ENCODE measurements at regions not wholly inside any gene's neighbourhood (a gene's known extent, or its start where the extent isn't known, plus 50 kb on each side); places are given as distances from the start of the nearest gene placed in this dataset.
"Not testable (repeated sequence)": the region's sequence is repeated elsewhere in the genome, so short reads cannot be mapped to it uniquely, and the experiment has no call there.

DNA sequence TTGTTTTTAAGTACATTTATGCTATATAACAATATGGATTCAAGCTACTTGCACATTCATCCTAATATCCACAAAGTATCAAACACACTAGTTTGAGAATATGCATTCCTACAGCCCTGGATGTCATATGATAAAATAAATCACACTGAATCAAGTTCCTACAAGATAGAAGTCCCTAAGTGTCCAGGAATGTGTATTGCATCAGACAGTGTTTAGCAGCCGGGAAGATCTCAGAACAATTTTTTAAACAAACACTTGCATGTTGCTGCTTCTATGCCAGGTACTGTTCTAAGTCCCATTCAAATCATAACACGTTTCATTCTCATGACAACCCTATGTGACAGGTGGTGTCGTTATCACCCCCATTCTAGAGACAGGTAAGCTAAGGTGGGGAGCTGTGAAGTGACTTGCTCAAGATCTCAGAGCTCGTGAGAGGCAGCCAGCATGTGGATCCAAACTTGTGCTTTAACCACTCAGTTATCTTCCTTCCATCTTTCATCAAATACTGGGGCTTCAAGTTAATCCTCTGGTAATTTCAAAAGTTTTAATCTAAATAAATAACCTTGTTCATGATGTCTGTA is 68.3 kb upstream of the KIF26B start:
- ChIA-PET CTCF (no interaction called here), POLR2A (no interaction called here)
- no peaks in the 10 kb centered on the region for H3K36me3 Mint-ChIP-seq (ENCODE audit: low read depth)
- no peak overlapping the region for H3K4me3 Mint-ChIP-seq
- no peaks in the 10 kb centered on the region for H3K27me3 Mint-ChIP-seq (ENCODE audit: low read depth)
- H3K9me3 Mint-ChIP-seq (ENCODE audit: insufficient read depth), result no peaks in the 10 kb centered on the region
- DNase-seq, result no peak
- H3K27ac Mint-ChIP-seq, result no peak overlapping the region
- ATAC-seq, result no peak
- no peaks in the 10 kb centered on the region for H3K4me1 Mint-ChIP-seq (ENCODE audit: low read depth)

DNA sequence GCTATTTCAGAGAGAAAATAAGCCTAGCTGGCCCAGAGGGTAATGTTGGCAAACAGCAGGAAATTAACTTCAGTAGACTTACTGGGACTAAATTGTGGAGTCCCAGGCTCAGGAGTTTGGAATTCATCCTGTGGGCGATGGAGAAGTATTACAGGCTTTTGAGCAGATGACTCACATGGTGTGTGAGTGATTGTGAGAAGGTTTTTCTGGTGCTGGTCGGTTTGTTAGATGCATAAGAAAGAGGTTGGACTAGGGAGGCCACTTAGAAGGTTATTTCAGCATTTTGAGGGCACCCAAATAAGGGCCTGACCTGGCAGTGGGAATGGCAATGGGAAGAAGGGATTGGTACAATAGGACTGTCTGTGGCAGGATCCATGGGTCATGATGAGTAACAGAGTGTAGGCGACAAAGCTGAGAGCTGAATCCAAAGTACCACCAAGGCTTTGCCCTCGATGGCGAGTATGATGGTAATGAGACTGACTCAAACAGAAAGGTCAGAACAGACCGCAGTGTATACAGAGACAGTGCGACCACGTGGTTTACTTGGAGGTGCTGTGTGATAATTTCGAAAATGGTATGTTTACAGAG is 69.2 kb upstream of the KIF26B start:
- ATAC-seq, result no peak
- no peaks in the 10 kb centered on the region for H3K36me3 Mint-ChIP-seq (ENCODE audit: low read depth)
- POLR2A ChIA-PET, result no interaction called here
- H3K27ac Mint-ChIP-seq, result no peak overlapping the region
- H3K9me3 Mint-ChIP-seq (ENCODE audit: insufficient read depth), result no peaks in the 10 kb centered on the region
- CTCF ChIA-PET, result no interaction called here
- no peak overlapping the region for H3K4me3 Mint-ChIP-seq
- no peaks in the 10 kb centered on the region for H3K4me1 Mint-ChIP-seq (ENCODE audit: low read depth)
- DNase-seq, result no peak
- H3K27me3 Mint-ChIP-seq (ENCODE audit: low read depth), result no peaks in the 10 kb centered on the region

DNA sequence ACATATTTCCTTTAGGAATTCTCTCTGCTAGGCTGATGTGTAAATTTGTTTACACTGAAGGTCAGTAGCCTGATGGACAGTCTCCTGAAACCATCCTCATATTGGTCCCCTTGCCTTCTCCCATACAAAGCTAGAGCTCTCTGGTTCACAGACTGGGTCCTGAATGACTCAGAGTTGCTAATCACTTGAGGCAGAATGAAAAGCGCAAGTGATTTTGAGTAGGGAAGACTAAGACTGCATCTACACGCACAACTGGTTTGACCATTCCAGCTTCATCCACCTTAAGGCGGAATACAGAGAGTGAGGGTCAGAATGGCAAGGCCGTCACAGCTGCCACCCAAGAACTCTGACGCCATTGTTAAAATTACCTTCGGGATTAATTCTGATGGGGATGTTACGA is 70.2 kb upstream of the KIF26B start:
- H3K27ac Mint-ChIP-seq, result no peak overlapping the region
- no peak overlapping the region for H3K4me3 Mint-ChIP-seq
- H3K27me3 Mint-ChIP-seq (ENCODE audit: low read depth), result no peaks in the 10 kb centered on the region
- H3K9me3 Mint-ChIP-seq (ENCODE audit: insufficient read depth), result no peaks in the 10 kb centered on the region
- CTCF ChIA-PET, result no interaction called here
- no peaks in the 10 kb centered on the region for H3K36me3 Mint-ChIP-seq (ENCODE audit: low read depth)
- H3K4me1 Mint-ChIP-seq (ENCODE audit: low read depth), result no peaks in the 10 kb centered on the region
- DNase-seq (no peak), ATAC-seq (no peak)
- POLR2A ChIA-PET, result no interaction called here

DNA sequence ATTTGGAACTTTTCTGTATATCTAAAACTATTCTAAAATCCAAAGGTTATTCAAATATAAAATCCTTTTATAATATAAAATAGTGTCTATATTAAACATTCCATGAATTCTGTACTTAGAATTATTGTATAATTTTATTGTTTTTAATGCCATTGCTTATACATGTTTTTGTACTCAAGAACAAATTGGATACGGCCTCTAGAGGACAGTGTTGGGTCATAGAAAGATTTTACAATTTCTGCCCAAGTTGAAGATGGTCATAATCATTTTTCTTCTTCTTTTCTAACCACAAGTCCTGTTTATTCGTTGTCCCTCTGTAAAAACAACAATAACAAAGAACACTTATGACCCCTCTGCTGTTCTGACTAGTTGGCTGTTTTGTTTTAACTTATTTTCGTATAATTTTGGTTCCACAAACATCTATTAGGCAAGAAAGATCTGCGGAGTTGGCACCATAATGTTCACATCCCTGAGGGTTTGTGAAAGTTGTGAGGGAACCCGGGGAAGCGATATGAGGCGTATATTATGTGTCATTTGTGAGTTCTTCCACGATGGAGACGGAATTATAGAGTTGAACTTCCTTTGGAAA is 75.7 kb upstream of the KIF26B start:
- Mint-ChIP-seq H3K27me3 (ENCODE audit: low read depth) (peaks cover 6% of the 10 kb centered on the region), H3K4me1 (ENCODE audit: low read depth) (no peaks in the 10 kb centered on the region), H3K36me3 (ENCODE audit: low read depth) (no peaks in the 10 kb centered on the region), H3K27ac (no peak overlapping the region), H3K4me3 (no peak overlapping the region), H3K9me3 (ENCODE audit: insufficient read depth) (no peaks in the 10 kb centered on the region)
- ATAC-seq (no peak), DNase-seq (no peak)
- CTCF ChIA-PET, result interaction anchor here (1.0 kb wide), 1 partner anchor 10 kb away, joined by 4 read pairs; no protein-coding TSS in a partner anchor
- POLR2A ChIA-PET, result no interaction called here

DNA sequence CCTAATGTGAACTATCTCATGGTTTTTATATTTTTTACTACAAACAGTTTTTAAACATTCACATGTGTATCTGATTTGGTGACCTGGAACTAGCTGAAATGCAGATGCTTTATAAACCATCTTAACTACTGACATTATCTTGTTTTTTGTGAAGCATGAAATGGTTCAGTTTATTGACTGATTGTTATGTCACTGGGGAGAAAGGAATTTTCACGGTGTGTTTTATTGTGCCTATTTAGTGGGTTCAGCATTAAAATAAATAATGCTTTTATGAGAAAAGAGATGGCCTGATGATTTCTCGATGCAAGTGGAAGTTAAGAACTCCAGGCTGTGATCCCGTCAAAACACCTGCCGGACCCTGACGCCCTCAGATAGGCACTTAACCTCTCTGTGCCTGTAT is 79.9 kb upstream of the KIF26B start:
- no peaks in the 10 kb centered on the region for H3K4me1 Mint-ChIP-seq (ENCODE audit: low read depth)
- H3K4me3 Mint-ChIP-seq, result no peak overlapping the region
- H3K36me3 Mint-ChIP-seq (ENCODE audit: low read depth), result no peaks in the 10 kb centered on the region
- no peaks in the 10 kb centered on the region for H3K9me3 Mint-ChIP-seq (ENCODE audit: insufficient read depth)
- DNase-seq, result no peak
- H3K27me3 Mint-ChIP-seq (ENCODE audit: low read depth), result peaks cover 6% of the 10 kb centered on the region
- no peak overlapping the region for H3K27ac Mint-ChIP-seq
- ChIA-PET CTCF (no interaction called here), POLR2A (no interaction called here)
- no peak for ATAC-seq

DNA sequence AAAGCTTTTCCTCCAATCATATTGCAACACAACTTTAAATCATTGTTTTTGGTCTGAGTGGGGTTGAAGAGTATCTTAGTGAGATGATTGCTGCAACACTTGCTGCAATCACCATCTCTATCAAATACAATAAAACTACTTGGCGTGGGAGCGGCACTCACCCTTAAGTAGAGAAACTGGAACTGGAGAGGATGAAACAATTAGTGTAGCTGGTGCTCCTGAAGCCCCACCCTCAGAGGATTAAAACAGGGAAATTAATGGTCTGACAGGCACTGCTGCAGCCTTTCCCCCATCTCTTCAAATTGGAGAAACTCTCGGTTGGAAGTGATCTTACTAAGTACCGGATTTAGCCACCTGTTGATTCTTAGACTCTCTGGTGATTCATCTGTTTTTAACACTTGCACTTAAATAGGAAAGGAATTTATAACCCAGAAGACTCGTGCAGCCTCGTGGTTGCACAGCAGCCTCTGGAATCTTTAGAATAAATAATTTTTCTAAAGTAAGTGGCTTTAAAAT is 80.5 kb upstream of the KIF26B start:
- H3K36me3 Mint-ChIP-seq (ENCODE audit: low read depth), result no peaks in the 10 kb centered on the region
- CTCF ChIA-PET, result no interaction called here
- no peaks in the 10 kb centered on the region for H3K9me3 Mint-ChIP-seq (ENCODE audit: insufficient read depth)

DNA sequence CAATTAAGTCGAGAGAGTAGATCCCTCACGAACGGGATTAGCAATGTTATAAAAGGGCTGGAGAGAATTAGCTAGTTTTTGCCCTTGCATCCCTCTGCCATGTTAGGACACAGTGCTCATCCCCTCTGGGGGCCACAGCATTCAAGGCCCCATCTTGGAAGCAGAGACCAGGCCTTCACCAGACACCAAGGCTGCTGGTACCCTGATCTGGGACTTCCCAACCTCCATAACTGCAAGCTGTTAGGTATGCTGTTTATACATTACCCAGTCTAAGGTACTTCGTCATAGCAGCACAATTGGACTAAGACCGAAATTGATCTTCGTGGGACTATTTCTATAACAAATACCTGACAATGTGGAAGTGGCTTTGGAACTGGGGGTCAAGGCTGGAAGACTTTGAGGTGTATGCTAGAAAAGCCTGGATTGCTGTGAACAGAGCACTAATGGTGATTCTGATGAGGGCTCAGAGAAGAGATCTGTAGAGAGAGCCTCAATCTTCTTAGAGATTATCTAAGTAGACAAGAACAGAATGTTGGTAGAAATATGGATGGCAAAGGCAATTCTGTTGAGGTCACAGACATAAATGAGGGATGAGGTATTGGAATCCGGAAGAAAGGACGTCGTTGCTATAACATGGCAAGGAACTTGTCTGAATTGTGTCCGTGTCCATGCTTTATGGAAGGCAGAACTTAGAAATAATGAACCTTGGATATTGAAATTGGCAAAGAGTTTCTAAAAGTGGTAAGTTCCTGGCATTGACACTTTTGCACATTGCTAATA is 83.8 kb upstream of the KIF26B start:
- no peaks in the 10 kb centered on the region for H3K27me3 Mint-ChIP-seq (ENCODE audit: low read depth)
- H3K36me3 Mint-ChIP-seq (ENCODE audit: low read depth), result no peaks in the 10 kb centered on the region
- ChIA-PET POLR2A (no interaction called here), CTCF (no interaction called here)
- no peak overlapping the region for H3K4me3 Mint-ChIP-seq
- no peak overlapping the region for H3K27ac Mint-ChIP-seq
- no peaks in the 10 kb centered on the region for H3K4me1 Mint-ChIP-seq (ENCODE audit: low read depth)
- H3K9me3 Mint-ChIP-seq (ENCODE audit: insufficient read depth), result no peaks in the 10 kb centered on the region
- DNase-seq (no peak), ATAC-seq (no peak)

More for the DNA sequence above, 80.5 kb upstream of the KIF26B start:
- Mint-ChIP-seq H3K4me3 (no peak overlapping the region), H3K27ac (no peak overlapping the region), H3K27me3 (ENCODE audit: low read depth) (peaks cover 6% of the 10 kb centered on the region), H3K4me1 (ENCODE audit: low read depth) (no peaks in the 10 kb centered on the region)
- DNase-seq (no peak), ATAC-seq (no peak)
- POLR2A ChIA-PET, result no interaction called here

DNA sequence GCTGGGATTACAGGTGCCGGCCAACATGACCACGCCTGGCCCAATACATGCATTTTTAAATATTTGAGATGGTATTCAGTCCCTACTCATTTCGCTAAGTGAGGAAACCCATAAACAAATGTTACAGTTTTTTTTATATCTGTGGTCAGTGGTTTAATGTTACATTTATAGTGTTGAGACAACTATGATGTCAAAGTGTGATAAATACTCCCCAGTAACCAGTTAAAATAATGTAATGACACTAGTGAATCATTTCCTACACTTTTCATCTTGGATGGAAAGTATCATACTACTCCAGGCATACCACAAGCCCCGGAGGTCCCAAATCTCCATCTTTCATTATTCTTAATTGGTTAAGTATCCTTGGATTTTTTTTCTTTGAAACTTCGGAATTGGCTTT is 87.5 kb upstream of the KIF26B start:
- Mint-ChIP-seq H3K4me1 (ENCODE audit: low read depth) (no peaks in the 10 kb centered on the region), H3K36me3 (ENCODE audit: low read depth) (no peaks in the 10 kb centered on the region), H3K4me3 (no peak overlapping the region), H3K27me3 (ENCODE audit: low read depth) (no peaks in the 10 kb centered on the region), H3K9me3 (ENCODE audit: insufficient read depth) (no peaks in the 10 kb centered on the region), H3K27ac (no peak overlapping the region)
- ATAC-seq (no peak), DNase-seq (no peak)
- ChIA-PET POLR2A (interaction anchor here (0.7 kb wide), 1 partner anchor 1483 kb away, joined by 3 read pairs; no protein-coding TSS in a partner anchor), CTCF (no interaction called here)

DNA sequence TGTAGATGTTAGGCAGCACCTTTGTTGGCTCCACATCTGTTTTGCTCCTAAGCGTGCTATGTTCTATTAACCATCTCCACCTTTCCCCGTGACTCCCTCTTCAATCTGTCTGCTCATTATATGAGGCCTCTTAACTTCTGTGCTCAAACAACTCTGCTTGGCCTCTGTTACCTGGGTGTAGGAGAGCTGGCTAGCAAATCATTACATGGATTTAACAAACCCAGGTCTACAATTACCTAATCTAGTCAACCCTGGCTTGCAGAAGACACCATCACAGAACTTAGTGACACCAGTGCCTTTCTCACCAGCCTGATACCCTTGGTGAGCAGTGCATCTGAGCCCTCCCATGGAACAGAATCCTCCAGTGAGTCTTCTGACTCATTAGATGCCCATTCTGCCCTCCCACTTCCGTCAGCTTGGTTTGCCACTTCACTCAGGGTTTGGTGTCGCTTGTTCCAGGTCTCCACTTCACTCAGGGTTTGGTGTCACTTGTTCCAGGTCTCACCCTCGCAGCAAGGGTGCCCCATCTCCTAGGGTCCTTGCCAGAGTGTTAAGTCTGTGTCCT is 92.0 kb upstream of the KIF26B start:
- H3K9me3 Mint-ChIP-seq (ENCODE audit: insufficient read depth), result no peaks in the 10 kb centered on the region
- H3K27me3 Mint-ChIP-seq (ENCODE audit: low read depth), result no peaks in the 10 kb centered on the region
- no peak for ATAC-seq
- H3K36me3 Mint-ChIP-seq (ENCODE audit: low read depth), result no peaks in the 10 kb centered on the region
- DNase-seq, result no peak
- ChIA-PET POLR2A (no interaction called here), CTCF (no interaction called here)
- H3K4me1 Mint-ChIP-seq (ENCODE audit: low read depth), result no peaks in the 10 kb centered on the region
- no peak overlapping the region for H3K4me3 Mint-ChIP-seq
- H3K27ac Mint-ChIP-seq, result no peak overlapping the region

DNA sequence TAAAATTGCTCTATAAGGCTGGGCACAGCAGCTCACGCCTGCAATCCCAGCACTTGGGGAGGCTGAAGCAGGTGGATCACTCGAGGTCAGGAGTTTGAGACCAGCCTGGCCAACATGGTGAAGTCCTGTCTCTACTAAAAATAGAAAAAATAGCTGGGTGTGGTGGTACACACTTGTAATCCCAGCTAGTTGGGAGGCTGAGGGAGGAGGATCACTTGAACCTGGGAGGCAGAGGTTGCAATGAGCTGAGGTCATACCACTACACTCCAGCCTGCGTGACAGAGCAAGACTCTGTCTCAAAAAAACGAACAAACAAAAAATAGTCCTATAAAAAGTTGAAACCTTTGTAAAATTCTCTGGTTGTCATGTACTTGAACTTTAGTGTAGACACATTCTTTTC is 93.0 kb upstream of the KIF26B start:
- not testable (repeated sequence) for H3K27me3 Mint-ChIP-seq (ENCODE audit: low read depth)

DNA sequence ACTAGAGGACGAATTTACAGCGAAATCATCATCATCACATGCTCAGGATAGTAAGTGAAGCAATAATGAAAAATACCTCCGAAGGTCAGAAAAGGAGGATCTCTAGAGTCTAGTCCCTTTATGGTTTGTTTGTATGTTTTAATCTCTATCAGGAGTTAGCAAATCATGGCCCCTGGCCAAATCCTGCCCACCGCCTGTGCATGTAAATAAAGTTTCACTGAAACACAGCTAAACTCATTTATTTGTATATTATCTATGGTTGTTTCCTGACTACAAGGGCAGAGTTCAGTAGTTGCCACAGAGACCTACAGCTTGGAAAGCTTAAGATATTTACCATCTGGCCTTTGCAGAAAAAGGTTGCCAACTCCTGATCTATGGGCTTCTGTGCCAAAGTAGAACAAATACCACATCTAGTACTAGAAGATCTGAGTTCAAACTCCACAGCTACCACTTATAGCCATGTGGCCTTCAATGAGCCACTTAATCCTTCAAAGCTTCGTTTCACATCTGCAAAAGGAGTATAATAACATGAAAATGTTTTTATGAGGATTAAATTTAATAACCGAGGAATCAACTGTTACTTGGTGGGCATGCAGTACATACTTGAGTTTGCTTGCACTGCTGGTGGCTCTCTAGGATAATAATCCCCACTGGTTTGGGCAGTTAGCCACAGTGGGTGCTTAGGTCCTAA is 94.0 kb upstream of the KIF26B start:
- no peak overlapping the region for H3K4me3 Mint-ChIP-seq
- no peak overlapping the region for H3K27ac Mint-ChIP-seq
- no peaks in the 10 kb centered on the region for H3K4me1 Mint-ChIP-seq (ENCODE audit: low read depth)
- ChIA-PET POLR2A (interaction anchor here (0.6 kb wide), 1 partner anchor 20 kb away, joined by 3 read pairs; no protein-coding TSS in a partner anchor), CTCF (interaction anchor here (2.3 kb wide), 1 partner anchor 18 kb away, joined by 8 read pairs; no protein-coding TSS in a partner anchor)
- no peaks in the 10 kb centered on the region for H3K9me3 Mint-ChIP-seq (ENCODE audit: insufficient read depth)
- DNase-seq (no peak), ATAC-seq (no peak)
- no peaks in the 10 kb centered on the region for H3K27me3 Mint-ChIP-seq (ENCODE audit: low read depth)
- H3K36me3 Mint-ChIP-seq (ENCODE audit: low read depth), result no peaks in the 10 kb centered on the region

More for the DNA sequence above, 93.0 kb upstream of the KIF26B start:
- POLR2A ChIA-PET; H3K27ac Mint-ChIP-seq; DNase-seq; ATAC-seq; H3K4me3 Mint-ChIP-seq; H3K9me3 Mint-ChIP-seq (ENCODE audit: insufficient read depth); H3K36me3 Mint-ChIP-seq (ENCODE audit: low read depth); H3K4me1 Mint-ChIP-seq (ENCODE audit: low read depth): not testable (repeated sequence)
- CTCF ChIA-PET, result interaction anchor here (0.6 to 2.3 kb wide), 2 partner anchors 19 to 260 kb away, joined by 4 to 8 read pairs; no protein-coding TSS in a partner anchor
